Fibroblast of skin of scalp (primary cell): ENCODE measurements at regions not wholly inside any gene's neighbourhood (a gene's known extent, or its start where the extent isn't known, plus 50 kb on each side); places are given as distances from the start of the nearest gene placed in this dataset.

Experiments
- DNase-seq: peaks from one replicate; pipeline ENCODE4 v3.0.0-alpha.2; 2013

DNA sequence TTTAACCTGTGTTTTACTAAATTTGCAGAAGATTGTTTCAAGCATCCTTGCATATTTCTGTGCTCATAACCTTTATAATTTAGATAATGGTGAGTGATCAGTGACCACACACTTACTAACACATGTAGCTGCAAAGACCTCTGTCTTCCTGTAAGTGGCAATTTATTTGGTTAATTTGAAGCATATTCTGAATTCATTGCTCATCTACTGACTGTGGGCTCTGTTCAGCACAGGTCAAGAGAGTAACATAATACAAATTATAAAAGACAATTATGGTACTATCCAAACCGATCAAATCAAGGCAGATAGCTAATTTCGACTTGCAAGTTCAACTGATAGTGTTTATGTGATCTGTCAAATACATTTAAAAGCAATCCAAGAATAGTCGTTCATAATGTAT is 223.9 kb upstream of the FAM98A start:
- DNase-seq, result no peak

DNA sequence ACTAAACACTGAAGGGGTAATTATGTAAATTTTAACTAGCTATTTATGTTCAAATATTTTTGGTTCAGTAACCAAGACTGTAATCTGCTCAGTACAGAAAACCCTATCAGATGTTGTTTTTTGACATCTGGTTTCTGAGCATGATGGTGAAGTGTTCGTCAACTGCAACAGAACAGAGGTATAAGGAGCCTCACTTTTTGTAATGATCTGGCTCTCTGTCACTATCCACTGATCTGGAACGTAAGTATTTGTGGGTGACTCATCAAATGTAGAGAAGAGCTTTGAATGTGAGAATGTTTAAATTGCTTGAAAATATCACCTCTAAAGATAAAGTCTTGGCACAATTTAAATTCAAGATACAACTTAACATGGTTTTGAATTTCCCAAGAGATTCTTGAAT is 213.6 kb upstream of the FAM98A start:
- DNase-seq, result no peak

GRCh38 chr2:33810046-33810835 is 211.1 kb upstream of the FAM98A start:
- peak; percentile 82 for DNase-seq

DNA sequence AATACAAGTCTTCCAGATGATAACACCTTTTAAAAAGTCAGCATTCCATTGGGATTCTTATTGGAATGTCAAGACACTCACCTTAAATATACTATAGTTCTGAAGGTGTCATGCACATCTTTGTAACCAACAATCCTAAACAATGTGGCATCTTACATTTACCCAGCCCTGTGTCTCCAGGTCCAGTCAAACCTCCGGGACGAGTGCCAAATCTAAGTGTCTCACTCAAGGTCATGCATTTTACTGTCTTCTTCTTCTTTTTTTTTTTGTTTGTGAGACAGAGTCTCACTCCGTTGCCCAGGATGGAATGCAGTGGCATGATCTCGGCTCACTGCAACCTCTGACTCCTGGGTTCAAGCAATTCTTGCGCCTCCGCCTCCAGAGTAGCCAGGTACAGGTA is 206.9 kb upstream of the FAM98A start:
- DNase-seq, result peak; percentile 2

DNA sequence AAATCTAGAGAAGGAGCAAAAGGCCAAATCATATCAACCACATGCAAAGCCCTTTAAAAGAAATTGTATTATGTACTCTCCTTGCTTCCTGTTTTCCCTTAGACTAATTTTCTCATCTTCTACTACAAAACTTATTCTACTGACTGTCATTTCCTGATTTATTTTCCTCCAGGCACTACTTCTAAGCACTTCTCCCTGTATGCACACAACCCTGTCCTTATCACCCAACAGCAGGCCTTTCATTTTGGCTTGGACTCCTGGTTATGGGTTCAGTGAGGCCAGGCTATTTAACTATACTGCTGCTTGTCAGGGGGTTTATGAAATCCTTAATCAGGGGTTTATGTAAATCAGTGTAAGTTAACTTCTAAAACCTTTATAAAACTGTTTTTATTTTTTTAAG is 205.1 kb upstream of the FAM98A start:
- DNase-seq, result no peak

- peak; percentile 12 for DNase-seq
Measured at GRCh38 chr2:33796511-33796910, 197.4 kb upstream of the FAM98A start.

- peak; percentile 62 for DNase-seq
Measured at GRCh38 chr2:33791625-33792024, 192.5 kb upstream of the FAM98A start.

- DNase-seq, result peak; percentile 43
Measured at GRCh38 chr2:33788044-33788443, 188.9 kb upstream of the FAM98A start.

GRCh38 chr2:33786881-33787280 is 187.8 kb upstream of the FAM98A start:
- no peak for DNase-seq

GRCh38 chr2:33785201-33786106 is 186.4 kb upstream of the FAM98A start:
- no peak for DNase-seq

- DNase-seq, result no peak
Measured at GRCh38 chr2:33784488-33784887, 185.4 kb upstream of the FAM98A start.

GRCh38 chr2:33782395-33783230 is 183.5 kb upstream of the FAM98A start:
- DNase-seq, result no peak

GRCh38 chr2:33777786-33778185 is 178.7 kb upstream of the FAM98A start:
- DNase-seq, result no peak

- no peak for DNase-seq
Measured at GRCh38 chr2:33775306-33775705, 176.2 kb upstream of the FAM98A start.

DNA sequence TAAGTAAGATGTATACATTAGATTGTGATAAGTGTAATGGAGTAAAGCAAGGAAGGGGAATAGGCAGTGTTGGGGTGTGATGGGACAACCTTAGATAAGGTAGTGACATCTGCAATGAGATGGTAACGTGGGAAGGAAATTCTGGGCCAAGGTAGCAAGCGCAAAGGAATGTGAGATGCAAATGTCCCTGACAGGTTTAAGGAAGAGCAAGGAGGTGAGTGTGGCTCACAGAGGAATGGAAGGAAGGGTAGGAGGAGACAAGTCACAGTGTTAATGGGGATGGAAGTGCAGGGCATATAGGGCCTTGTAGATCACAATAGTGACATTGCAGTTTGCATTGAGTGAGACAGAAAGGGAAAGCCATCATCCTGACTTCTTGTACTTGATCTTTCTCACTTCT is 170.9 kb upstream of the FAM98A start:
- no peak for DNase-seq

DNA sequence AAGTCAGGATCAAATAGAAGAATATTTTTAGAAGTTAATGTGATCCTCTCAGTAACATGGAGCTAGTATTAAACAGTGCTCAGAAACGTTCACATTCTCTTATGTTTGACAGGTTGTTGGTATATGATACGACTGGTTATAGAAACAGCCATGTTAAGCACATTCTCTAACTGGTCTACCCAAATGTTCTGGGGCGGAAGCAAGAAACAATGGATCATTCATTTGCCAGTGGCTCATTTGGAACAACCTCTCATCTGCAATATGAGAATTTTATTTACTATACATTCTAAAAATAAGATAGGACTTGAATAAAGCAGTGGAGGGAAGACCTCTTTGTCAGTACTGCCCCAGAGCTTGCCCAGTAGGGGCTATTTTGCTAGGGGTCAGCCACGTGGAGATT is 167.1 kb upstream of the FAM98A start:
- no peak for DNase-seq

DNA sequence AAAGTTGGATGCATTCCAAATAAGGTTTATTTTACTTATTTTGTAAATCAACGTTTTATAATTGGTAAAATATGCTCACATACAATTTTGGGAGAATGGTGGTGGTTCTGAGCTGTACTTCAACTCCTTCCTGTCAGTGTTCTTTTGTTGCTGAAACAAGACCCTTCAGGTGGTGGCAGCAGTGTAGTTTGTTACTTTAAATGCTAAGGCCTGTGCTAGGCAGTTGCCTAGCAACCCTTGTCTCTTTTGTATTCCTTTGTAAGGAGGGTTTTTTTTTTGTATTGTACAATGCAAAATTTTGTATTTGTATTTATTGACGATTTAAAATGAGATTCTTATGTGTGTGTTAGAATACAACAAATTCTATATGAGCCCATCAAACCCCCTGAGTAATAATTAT is 166.0 kb upstream of the FAM98A start:
- DNase-seq, result no peak

- DNase-seq, result no peak
Measured at GRCh38 chr2:33764551-33764950, 165.5 kb upstream of the FAM98A start.

DNA sequence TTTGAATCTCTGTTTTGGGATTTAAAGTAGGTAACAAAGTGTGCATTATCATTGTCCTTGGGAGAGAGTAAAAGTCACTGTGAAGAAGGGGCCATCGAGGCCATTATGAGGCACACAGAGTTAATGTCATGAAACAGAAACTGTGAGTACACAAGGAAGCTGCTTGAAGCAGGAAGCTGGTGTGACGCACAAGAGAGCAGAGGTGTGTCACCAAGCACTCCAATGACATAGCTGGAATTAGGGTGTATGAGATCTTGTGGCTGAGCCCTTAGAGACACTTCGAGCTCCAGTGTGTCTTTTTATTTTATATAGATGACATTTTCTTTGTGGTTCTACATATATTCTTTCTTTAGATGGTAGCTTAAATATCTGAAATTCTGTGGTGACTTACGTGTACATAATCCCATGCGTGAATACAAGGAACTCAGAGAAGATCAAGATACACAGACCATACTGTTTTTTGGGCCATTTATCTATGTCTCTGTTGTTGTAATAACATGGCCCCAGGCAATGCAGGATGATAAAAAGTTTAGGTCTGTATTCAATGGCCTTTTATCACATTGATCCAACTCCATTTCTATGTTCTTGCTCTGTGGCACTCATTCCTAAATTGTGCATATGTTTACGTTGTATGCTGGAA is 164.7 kb upstream of the FAM98A start:
- DNase-seq, result no peak

GRCh38 chr2:33762636-33763035 is 163.5 kb upstream of the FAM98A start:
- no peak for DNase-seq

GRCh38 chr2:33746208-33746800 is 147.2 kb upstream of the FAM98A start:
- no peak for DNase-seq

- no peak for DNase-seq
Measured at GRCh38 chr2:33735096-33735495, 136.0 kb upstream of the FAM98A start.
